Right lobe of liver (tissue), 4 donors: ENCODE measurements at regions not wholly inside any gene's neighbourhood (a gene's known extent, or its start where the extent isn't known, plus 50 kb on each side); places are given as distances from the start of the nearest gene placed in this dataset.

Experiments
- CTCF ChIP-seq, 4 donors: fragments of 200-600 bp in 3 of 4; fragments of 450-650 bp in 1 of 4; IDR thresholded peaks; one replicate each; pipeline versions ENCODE4 v1.5.1 to v1.8.0; 2016 to 2022; ENCODE audit warnings: antibody characterized with exemption in 4 of 4, mild to moderate bottlenecking in 2 of 4
- POLR2A ChIP-seq: fragments of 450-650 bp; IDR thresholded peaks from one replicate; pipeline ENCODE4 v1.6.1; 2017; ENCODE audit warnings: antibody characterized with exemption, mild to moderate bottlenecking
- donor health status: DM: no; HTN: no; CAD: no.
- donor health status: DM: no; HTN: no; CAD: no.
- donor health status: DM: no; HTN: yes; CAD: no.

- TF ChIP-seq CTCF (IDR thresholded peaks at IDR 0.05) (no peak), POLR2A (no peak)
Measured at GRCh38 chr7:37538945-37539344, 90.3 kb upstream of the ELMO1 start.
